Brain microvascular endothelial cell (primary cell): ENCODE measurements at regions not wholly inside any gene's neighbourhood (a gene's known extent, or its start where the extent isn't known, plus 50 kb on each side); places are given as distances from the start of the nearest gene placed in this dataset.
"Not testable (repeated sequence)": the region's sequence is repeated elsewhere in the genome, so short reads cannot be mapped to it uniquely, and the experiment has no call there.

ENCODE experiments used
- DNase-seq: peaks from one replicate; pipeline ENCODE4 v3.0.0-alpha.2; 2020
- H3K27ac ChIP-seq: fragments of 250-450 bp; sonication (Bioruptor Pico); 2 replicates; pipeline ENCODE4 v1.5.1; 2020; ENCODE audit warnings: mild to moderate bottlenecking, moderate library complexity
- H3K27me3 ChIP-seq: fragments of 250-450 bp; sonication (Bioruptor Pico); replicated peaks from 2 replicates; pipeline ENCODE4 v1.5.1; 2020; ENCODE audit warnings: mild to moderate bottlenecking
- H3K36me3 ChIP-seq: fragments of 250-450 bp; sonication (Bioruptor Pico); replicated peaks from 2 replicates; pipeline ENCODE4 v1.5.1; 2020; ENCODE audit warnings: mild to moderate bottlenecking
- H3K4me3 ChIP-seq: 2 replicates; pipeline ENCODE4 v1.5.1; 2011; ENCODE audit warnings: low read depth, mild to moderate bottlenecking, control low read depth, low read length, moderate library complexity
- in situ Hi-C: cut with HindIII; loops from 2 replicates; pipeline ENCODE4 v1.10.0; 2017; ENCODE audit warnings: low sequenced_read_pairs, low pct_ligation_motif_present
- TF ChIP-seq, protein P1 (sequence below): IDR thresholded peaks from 2 replicates; pipeline ENCODE4 v1.5.1; 2011; ENCODE audit warnings: low read depth, mild to moderate bottlenecking, moderate library complexity, low read length, control low read depth, inconsistent platforms; ENCODE audit errors: missing control alignments

DNA sequence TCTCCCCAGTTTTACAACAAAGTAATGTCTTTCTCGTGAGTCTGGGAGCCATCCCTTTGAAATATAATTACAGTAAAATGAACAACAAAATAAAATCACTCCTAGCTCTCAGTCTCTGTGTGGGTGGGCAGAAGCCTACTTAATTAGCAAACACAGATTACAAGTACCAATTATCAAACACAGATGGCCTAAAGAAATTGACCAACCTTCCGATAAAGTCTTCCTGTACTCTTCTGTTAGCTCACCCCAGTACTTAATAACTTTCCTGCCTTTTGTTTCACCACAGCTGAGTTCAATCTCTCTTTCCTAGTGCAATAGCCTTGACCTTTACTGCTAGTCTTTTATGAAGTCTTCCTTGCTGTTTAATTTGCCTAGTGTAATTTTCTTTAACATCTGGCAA, 719.2 kb upstream of the MBL2 start:
- TF ChIP-seq, protein P1, sequence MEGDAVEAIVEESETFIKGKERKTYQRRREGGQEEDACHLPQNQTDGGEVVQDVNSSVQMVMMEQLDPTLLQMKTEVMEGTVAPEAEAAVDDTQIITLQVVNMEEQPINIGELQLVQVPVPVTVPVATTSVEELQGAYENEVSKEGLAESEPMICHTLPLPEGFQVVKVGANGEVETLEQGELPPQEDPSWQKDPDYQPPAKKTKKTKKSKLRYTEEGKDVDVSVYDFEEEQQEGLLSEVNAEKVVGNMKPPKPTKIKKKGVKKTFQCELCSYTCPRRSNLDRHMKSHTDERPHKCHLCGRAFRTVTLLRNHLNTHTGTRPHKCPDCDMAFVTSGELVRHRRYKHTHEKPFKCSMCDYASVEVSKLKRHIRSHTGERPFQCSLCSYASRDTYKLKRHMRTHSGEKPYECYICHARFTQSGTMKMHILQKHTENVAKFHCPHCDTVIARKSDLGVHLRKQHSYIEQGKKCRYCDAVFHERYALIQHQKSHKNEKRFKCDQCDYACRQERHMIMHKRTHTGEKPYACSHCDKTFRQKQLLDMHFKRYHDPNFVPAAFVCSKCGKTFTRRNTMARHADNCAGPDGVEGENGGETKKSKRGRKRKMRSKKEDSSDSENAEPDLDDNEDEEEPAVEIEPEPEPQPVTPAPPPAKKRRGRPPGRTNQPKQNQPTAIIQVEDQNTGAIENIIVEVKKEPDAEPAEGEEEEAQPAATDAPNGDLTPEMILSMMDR: no peak
- in situ Hi-C loops: no loop called here
- Histone ChIP-seq H3K4me3 (no peak overlapping the region), H3K36me3 (no peaks in the 10 kb centered on the region), H3K27me3 (no peaks in the 10 kb centered on the region), H3K27ac (no peak overlapping the region)
- DNase-seq: no peak

DNA sequence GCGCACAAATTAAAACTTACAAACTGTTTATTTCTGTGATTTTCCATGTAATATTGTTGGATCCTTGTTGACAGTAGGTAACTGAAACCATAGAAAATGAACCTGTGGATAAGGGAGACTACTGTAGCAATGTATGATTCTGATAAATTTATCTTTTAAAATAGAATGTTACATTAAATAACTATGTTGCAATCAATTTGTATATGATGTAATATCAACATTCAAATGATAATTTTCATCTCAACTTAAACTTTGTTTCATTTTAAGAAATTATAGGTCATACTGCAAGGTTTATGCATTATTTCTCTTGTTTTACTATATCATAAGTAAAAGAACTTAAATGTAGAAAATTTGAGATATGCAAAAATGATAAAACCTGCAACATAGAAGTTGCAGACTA, 718.0 kb upstream of the MBL2 start:
- H3K36me3 ChIP-seq: no peaks in the 10 kb centered on the region
- H3K4me3 ChIP-seq: no peak overlapping the region
- TF ChIP-seq, protein P1: no peak
- no peak overlapping the region for H3K27ac ChIP-seq
- H3K27me3 ChIP-seq: no peaks in the 10 kb centered on the region
- DNase-seq: no peak
- in situ Hi-C loops: no loop called here

DNA sequence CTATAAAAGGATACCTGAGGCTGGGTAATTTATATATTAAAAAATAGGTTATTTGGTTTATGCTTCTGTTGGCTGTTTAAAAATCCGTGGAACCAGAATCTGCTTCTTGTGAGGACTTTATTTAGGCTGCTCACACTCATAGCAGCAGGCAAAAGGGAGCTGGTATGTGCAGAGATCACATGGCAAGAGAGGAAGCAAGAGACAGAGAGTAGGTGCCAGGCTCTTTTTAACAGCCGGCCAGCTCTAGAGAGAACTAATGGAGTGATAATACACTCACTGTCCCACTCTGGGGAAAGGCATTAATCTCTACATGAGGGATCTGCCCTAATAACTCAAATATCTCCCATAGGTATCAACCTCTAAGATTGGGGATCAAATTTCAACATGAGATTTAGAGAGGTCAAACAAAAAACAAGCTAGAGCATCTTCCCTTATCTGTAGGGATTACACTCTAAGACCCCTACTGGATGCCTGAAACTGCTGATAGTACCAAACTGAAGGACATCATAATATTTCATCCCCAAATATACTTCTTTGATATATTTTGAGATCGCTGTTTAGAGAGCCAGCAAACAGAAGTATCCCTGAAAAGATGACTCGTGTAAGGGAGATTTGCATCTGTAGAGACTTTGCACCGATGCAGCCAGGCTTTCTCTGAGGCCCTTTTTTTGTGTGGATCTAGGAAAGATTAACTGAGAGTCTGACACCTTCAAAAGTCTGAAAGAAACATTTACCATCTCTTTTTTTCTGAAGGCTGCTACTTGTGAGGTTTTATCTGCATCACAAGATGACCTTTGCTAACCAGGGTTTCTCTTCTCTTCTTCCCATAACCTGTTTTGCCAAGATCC, 717.0 kb upstream of the MBL2 start:
- no peaks in the 10 kb centered on the region for H3K36me3 ChIP-seq
- TF ChIP-seq, protein P1: no peak
- in situ Hi-C loops: no loop called here
- no peaks in the 10 kb centered on the region for H3K27me3 ChIP-seq
- DNase-seq: no peak
- no peak overlapping the region for H3K4me3 ChIP-seq
- H3K27ac ChIP-seq: no peak overlapping the region

DNA sequence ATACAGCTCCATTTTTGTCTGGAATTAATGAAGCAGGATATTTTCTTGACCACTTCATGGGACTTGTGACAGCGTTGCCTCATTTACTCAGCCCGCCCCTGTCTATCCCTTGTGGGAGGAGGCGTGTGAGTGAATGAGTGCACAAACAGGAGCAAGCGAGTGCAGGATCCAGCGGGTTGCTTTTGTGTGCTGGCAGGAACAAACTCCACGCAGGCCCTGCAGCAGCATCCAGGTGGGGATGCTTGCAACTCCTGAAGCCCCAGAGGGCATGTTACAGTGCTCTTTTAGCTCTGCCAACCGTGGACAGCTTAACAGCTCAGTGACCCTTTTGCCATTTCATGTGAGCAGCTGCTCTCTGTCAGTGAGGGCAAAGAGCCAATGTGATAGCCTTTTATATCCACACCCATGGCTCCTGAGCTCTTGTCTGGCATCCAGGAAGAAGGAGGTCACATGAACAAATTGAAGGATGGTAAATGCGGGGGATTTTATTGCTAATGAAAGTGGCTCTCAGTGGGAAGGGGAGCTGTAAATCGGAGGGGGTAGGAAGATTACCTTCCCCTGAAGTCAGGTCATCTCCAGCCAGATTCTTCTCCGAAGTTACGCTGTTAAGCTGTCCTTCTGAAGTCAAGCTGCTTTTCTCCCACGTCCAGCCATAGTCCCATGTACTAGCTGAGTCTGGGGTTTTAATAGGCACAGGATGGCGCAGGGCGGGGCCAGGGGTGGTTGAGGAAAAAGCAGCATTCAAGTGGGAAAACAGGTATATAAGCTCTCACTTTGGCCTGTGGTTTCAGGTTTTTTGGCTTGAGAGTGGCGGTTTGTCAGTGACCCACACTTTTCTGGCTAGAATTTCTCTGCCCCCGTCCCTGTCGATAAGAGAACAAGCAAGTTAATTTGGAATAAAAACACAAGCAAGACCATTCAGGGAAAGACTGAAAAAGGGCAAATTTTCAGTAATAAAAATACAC, 714.7 kb upstream of the MBL2 start:
- Histone ChIP-seq H3K27me3 (no peaks in the 10 kb centered on the region), H3K36me3 (no peaks in the 10 kb centered on the region), H3K4me3 (no peak overlapping the region), H3K27ac (no peak overlapping the region)
- in situ Hi-C loops: no loop called here
- TF ChIP-seq, protein P1: no peak
- DNase-seq: no peak

DNA sequence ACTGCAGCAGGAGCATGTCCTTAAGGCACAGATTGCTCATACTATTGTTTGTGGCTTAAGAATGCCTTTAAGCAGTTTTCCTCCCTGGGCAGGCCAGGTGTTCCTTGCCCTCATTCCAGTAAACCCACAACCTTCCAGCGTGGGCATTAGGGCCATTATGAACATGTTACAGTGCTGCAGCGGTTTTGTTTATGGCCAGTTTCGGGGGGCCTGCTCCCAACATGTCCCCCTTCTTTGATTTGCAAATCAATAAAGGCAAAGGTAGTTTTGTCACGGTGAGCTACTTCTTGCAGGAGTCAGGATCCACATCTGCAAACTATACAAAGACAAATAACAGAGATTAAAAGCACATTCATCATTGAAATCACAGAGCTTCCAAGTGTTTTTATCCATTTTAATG, 712.8 kb upstream of the MBL2 start:
- DNase-seq, H3K27me3 ChIP-seq, H3K4me3 ChIP-seq, in situ Hi-C loops, H3K36me3 ChIP-seq, H3K27ac ChIP-seq: not testable (repeated sequence)

DNA sequence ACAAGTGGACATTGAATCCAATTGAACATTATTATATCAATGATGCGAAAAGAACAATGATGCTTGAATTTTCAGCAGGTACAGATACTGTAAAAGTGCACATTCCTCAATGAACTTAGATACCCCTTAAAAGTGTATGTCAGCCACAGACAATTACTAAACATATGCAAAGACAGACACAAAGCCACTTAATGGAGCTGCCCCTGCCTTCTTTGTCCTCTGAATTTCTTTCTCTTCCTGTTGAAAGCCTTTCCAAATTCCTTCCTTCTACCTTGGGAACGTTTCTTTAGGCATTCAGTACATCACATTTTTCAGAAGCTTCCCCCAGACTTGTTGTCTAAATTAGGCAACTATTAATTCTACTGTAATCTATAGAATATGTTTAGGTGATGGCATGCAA, 706.8 kb upstream of the MBL2 start:
- Histone ChIP-seq H3K36me3 (no peaks in the 10 kb centered on the region), H3K4me3 (no peak overlapping the region), H3K27ac (no peak overlapping the region), H3K27me3 (no peaks in the 10 kb centered on the region)
- no peak for DNase-seq
- TF ChIP-seq, protein P1: no peak
- in situ Hi-C loops: no loop called here
